ENCODE measurements at regions not wholly inside any gene's neighbourhood (a gene's known extent, or its start where the extent isn't known, plus 50 kb on each side); places are given as distances from the start of the nearest gene placed in this dataset.

- TF ChIP-seq POLR2AphosphoS5 (IDR thresholded peaks at IDR 0.05; ENCODE audit: low read depth, low read length) (no peak), CTCF (IDR thresholded peaks at IDR 0.05) (no peak)
Observed at GRCh38 chr3:35544976-35545375, 94.3 kb upstream of the ARPP21 start.
